ENCODE measurements at regions not wholly inside any gene's neighbourhood (a gene's known extent, or its start where the extent isn't known, plus 50 kb on each side); places are given as distances from the start of the nearest gene placed in this dataset.

DNA sequence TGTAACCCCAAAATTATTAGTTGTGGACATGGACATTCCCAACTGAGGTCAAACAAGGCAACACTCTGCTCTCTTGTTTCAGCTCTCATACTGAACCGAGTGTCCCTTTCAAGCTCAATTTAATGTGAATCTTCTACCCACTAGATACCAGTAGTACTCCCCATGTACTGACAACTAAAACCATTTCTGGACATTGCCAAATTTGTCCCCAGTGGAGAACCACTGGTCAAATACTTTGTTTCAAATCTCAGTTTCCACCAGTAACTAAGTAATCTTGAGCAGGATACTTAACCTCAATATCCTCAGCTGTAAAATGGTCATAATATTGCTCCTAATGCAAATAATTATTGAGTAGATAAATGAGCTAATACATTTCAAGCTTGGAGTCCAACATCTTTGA is 566.0 kb downstream of the ZIC1 start:
- no peaks in the 10 kb centered on the region for H3K27me3 ChIP-seq (ENCODE audit: control insufficient read depth, insufficient read depth, low read length)
- H3K27ac ChIP-seq (ENCODE audit: low read length): no peak overlapping the region
- H3K4me1 ChIP-seq (ENCODE audit: control insufficient read depth, insufficient read depth, low read length): no peaks in the 10 kb centered on the region
- no peak overlapping the region for H3K4me3 ChIP-seq (ENCODE audit: low read length)
- H3K36me3 ChIP-seq (ENCODE audit: control insufficient read depth, insufficient read depth, low read length): no peaks in the 10 kb centered on the region
- no peak for DNase-seq
- H3K9me3 ChIP-seq (replicated peaks; ENCODE audit: control insufficient read depth, low read depth, low read length): no peaks in the 10 kb centered on the region
- WGBS (ENCODE audit: insufficient coverage): 100% methylated on average over 1 of the region's 1 CpG

DNA sequence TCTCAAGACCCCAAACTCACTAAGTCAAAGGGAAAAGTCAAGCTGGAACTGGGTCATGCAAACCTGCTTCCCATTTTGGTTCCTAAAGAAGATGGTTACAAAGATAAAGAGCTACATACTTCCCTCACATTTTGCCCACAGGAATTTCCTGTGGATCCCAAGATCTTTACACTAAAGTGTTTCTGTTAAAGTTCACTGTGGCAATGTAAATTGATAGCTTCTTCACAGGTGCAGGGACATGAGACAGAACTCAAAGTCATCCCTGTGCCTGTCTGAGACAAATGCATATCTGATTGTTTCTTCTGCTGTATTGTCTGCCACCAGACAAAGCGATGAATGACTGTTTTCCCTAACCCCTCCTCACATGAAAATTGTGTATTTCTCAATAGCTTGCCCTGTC is 567.8 kb downstream of the ZIC1 start:
- H3K4me3 ChIP-seq (ENCODE audit: low read length): no peak overlapping the region
- no peak overlapping the region for H3K27ac ChIP-seq (ENCODE audit: low read length)
- H3K9me3 ChIP-seq (replicated peaks; ENCODE audit: control insufficient read depth, low read depth, low read length): no peaks in the 10 kb centered on the region
- no CpG with 5 or more reads among the region's 1 CpG for WGBS (ENCODE audit: insufficient coverage)
- DNase-seq: no peak
- no peaks in the 10 kb centered on the region for H3K4me1 ChIP-seq (ENCODE audit: control insufficient read depth, insufficient read depth, low read length)
- H3K36me3 ChIP-seq (ENCODE audit: control insufficient read depth, insufficient read depth, low read length): no peaks in the 10 kb centered on the region
- no peaks in the 10 kb centered on the region for H3K27me3 ChIP-seq (ENCODE audit: control insufficient read depth, insufficient read depth, low read length)

DNA sequence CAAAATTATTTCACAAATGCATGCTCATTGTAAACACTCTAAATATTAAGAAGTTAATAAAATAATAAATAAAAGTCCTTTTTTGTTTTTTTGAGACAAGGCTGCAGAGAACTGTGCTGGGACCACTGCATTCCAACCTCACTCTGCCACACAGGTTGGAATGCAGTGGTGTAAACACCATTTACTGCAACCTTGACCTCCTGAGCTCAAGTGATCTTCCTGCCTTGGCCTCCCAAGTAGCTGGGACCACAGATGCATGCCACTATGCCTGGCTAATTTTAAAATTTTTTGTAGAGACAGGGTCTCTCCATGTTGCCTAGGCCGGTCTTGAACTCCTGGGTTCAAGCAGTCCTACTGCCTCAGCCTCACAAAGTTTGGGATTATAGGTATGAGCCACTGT is 578.4 kb downstream of the ZIC1 start:
- Histone ChIP-seq H3K36me3 (ENCODE audit: control insufficient read depth, insufficient read depth, low read length) (no peaks in the 10 kb centered on the region), H3K4me3 (ENCODE audit: low read length) (no peak overlapping the region), H3K9me3 (replicated peaks; ENCODE audit: control insufficient read depth, low read depth, low read length) (no peaks in the 10 kb centered on the region), H3K4me1 (ENCODE audit: control insufficient read depth, insufficient read depth, low read length) (no peaks in the 10 kb centered on the region), H3K27me3 (ENCODE audit: control insufficient read depth, insufficient read depth, low read length) (no peaks in the 10 kb centered on the region), H3K27ac (ENCODE audit: low read length) (no peak overlapping the region)
- no CpG with 5 or more reads among the region's 1 CpG for WGBS (ENCODE audit: insufficient coverage)
- DNase-seq: no peak

DNA sequence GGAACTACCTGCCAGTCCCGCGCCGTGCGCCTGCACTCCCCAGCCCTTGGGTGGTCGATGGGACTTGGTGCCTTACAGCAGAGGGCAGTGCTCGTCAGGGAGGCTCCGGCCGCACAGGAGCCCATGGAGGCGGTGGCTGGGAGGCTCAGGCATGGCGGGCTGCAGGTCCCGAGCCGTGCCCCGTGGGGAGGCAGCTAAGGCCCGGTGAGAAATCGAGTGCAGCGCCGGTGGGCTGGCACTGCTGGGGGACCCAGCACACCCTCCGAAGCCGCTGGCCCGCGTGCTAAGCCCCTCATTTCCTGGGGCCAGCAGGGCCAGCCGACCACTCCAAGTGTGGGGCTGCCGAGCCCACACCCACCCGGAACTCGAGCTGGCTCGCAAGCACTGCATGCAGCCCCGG is 580.2 kb downstream of the ZIC1 start:
- no peak for DNase-seq

DNA sequence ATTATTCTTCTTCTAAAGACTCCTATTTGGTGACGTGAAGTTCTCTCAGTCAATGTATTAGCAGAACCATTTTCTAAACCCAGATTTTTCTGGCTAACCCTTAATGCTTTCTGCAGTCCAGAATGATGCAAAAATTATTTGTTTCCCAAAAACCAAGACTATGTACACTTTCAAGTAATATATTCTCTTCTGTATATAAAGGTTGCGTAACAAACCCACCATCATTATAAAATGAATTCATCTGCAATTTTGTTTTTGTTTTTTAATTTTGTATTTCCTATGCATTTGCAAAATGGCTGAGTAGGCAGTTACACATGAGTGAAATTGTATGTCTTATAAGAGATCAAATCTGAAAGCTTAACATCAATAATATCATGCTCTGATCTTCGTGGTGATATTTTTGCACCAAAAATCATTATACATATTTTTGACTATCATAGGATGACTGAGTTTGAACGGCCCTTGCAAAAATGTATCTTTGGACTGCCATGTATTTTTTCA is 593.6 kb downstream of the ZIC1 start:
- WGBS (ENCODE audit: insufficient coverage): no CpG with 5 or more reads among the region's 4 CpGs

More for the DNA sequence above, 580.2 kb downstream of the ZIC1 start:
- Histone ChIP-seq H3K9me3 (replicated peaks; ENCODE audit: control insufficient read depth, low read depth, low read length) (no peaks in the 10 kb centered on the region), H3K4me3 (ENCODE audit: low read length) (no peak overlapping the region), H3K27me3 (ENCODE audit: control insufficient read depth, insufficient read depth, low read length) (no peaks in the 10 kb centered on the region), H3K4me1 (ENCODE audit: control insufficient read depth, insufficient read depth, low read length) (no peaks in the 10 kb centered on the region), H3K36me3 (ENCODE audit: control insufficient read depth, insufficient read depth, low read length) (no peaks in the 10 kb centered on the region), H3K27ac (ENCODE audit: low read length) (no peak overlapping the region)
- 94% methylated on average over 27 of the region's 27 CpGs for WGBS (ENCODE audit: insufficient coverage)

DNA sequence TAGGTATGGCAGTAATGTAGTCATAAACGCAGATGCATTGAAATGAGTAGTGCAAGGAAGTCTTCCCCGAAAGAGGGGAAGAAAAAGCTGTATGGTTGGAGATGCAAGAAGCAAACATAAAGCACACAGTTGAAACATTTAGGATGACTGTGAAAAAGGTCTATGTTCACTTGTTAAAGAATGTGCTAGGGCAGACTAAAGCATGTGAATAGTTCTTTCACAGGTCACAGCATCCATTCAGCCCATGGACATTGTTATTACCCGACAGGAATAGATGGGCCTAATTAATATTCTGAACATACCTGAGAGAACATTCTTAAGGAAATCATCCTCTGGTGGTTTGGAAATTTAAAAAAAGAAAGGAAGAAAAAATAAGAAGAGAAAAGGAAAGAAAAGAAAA is 595.2 kb downstream of the ZIC1 start:
- no peak overlapping the region for H3K27ac ChIP-seq (ENCODE audit: low read length)
- WGBS (ENCODE audit: insufficient coverage): 85% methylated on average over 2 of the region's 3 CpGs
- no peak overlapping the region for H3K4me3 ChIP-seq (ENCODE audit: low read length)
- H3K9me3 ChIP-seq (replicated peaks; ENCODE audit: control insufficient read depth, low read depth, low read length): no peaks in the 10 kb centered on the region
- H3K4me1 ChIP-seq (ENCODE audit: control insufficient read depth, insufficient read depth, low read length): no peaks in the 10 kb centered on the region
- no peaks in the 10 kb centered on the region for H3K27me3 ChIP-seq (ENCODE audit: control insufficient read depth, insufficient read depth, low read length)
- H3K36me3 ChIP-seq (ENCODE audit: control insufficient read depth, insufficient read depth, low read length): no peaks in the 10 kb centered on the region
- DNase-seq: no peak

More for the DNA sequence above, 593.6 kb downstream of the ZIC1 start:
- no peaks in the 10 kb centered on the region for H3K9me3 ChIP-seq (replicated peaks; ENCODE audit: control insufficient read depth, low read depth, low read length)
- DNase-seq: no peak
- no peaks in the 10 kb centered on the region for H3K36me3 ChIP-seq (ENCODE audit: control insufficient read depth, insufficient read depth, low read length)
- no peaks in the 10 kb centered on the region for H3K27me3 ChIP-seq (ENCODE audit: control insufficient read depth, insufficient read depth, low read length)
- no peak overlapping the region for H3K27ac ChIP-seq (ENCODE audit: low read length)
- no peaks in the 10 kb centered on the region for H3K4me1 ChIP-seq (ENCODE audit: control insufficient read depth, insufficient read depth, low read length)
- H3K4me3 ChIP-seq (ENCODE audit: low read length): no peak overlapping the region

GRCh38 chr3:148005456-148005855 is 596.3 kb downstream of the ZIC1 start:
- Histone ChIP-seq H3K27ac (ENCODE audit: low read length) (no peak overlapping the region), H3K4me1 (ENCODE audit: control insufficient read depth, insufficient read depth, low read length) (no peaks in the 10 kb centered on the region), H3K9me3 (replicated peaks; ENCODE audit: control insufficient read depth, low read depth, low read length) (no peaks in the 10 kb centered on the region), H3K4me3 (ENCODE audit: low read length) (no peak overlapping the region), H3K27me3 (ENCODE audit: control insufficient read depth, insufficient read depth, low read length) (no peaks in the 10 kb centered on the region), H3K36me3 (ENCODE audit: control insufficient read depth, insufficient read depth, low read length) (no peaks in the 10 kb centered on the region)
- DNase-seq: no peak
- WGBS (ENCODE audit: insufficient coverage): no CpG with 5 or more reads among the region's 2 CpGs

DNA sequence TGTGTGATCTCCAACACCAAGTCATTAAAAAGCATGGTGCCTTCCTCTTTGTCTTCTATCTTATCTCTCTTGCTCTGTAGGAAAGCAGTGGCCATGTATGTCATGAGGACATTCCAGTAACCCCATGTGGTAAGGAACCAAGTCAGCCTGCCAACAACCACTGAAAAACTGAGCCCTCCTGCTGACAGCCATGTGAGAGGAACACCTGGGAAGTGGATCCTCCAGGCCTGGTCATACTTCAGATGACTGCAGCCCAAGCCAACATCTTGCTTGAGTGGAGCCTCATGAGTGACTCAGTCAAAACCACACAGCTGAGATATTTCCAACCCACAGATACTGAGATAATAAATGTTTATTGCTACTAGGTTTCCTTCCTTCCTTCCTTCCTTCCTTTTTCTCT is 597.3 kb downstream of the ZIC1 start:
- no peaks in the 10 kb centered on the region for H3K27me3 ChIP-seq (ENCODE audit: control insufficient read depth, insufficient read depth, low read length)
- no peaks in the 10 kb centered on the region for H3K36me3 ChIP-seq (ENCODE audit: control insufficient read depth, insufficient read depth, low read length)
- H3K9me3 ChIP-seq (replicated peaks; ENCODE audit: control insufficient read depth, low read depth, low read length): no peaks in the 10 kb centered on the region
- DNase-seq: no peak
- H3K4me3 ChIP-seq (ENCODE audit: low read length): no peak overlapping the region
- H3K27ac ChIP-seq (ENCODE audit: low read length): no peak overlapping the region
- H3K4me1 ChIP-seq (ENCODE audit: control insufficient read depth, insufficient read depth, low read length): no peaks in the 10 kb centered on the region

- DNase-seq: peak; percentile 2
- H3K4me3 ChIP-seq (ENCODE audit: low read length): no peak overlapping the region
Measured at GRCh38 chr3:148008591-148008990, 599.4 kb downstream of the ZIC1 start.

DNA sequence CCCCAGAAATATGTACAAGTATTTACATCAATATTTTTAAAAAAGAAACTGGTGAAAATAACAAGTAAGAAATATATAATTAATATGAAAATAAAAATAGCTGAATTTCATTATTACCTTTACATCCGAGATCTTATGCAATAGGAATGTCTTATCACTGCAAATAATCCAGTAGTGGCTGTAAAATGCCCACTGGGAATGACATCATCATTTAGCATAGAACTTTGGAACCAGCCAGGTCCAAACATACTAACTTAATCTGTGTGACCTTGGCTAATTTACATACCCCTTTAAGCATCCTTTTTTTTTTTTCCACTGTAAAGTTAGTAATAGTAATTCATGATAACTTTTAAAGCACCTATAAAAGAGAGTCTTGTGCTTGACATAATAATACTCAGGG is 611.7 kb downstream of the ZIC1 start:
- Histone ChIP-seq H3K36me3 (ENCODE audit: control insufficient read depth, insufficient read depth, low read length) (no peaks in the 10 kb centered on the region), H3K9me3 (replicated peaks; ENCODE audit: control insufficient read depth, low read depth, low read length) (no peaks in the 10 kb centered on the region), H3K27ac (ENCODE audit: low read length) (no peak overlapping the region), H3K27me3 (ENCODE audit: control insufficient read depth, insufficient read depth, low read length) (no peaks in the 10 kb centered on the region), H3K4me1 (ENCODE audit: control insufficient read depth, insufficient read depth, low read length) (no peaks in the 10 kb centered on the region), H3K4me3 (ENCODE audit: low read length) (no peak overlapping the region)
- WGBS (ENCODE audit: insufficient coverage): no CpG with 5 or more reads among the region's 1 CpG
- DNase-seq: no peak

More at GRCh38 chr3:148008591-148008990, 599.4 kb downstream of the ZIC1 start:
- WGBS (ENCODE audit: insufficient coverage): no CpG with 5 or more reads among the region's 1 CpG
- H3K27ac ChIP-seq (ENCODE audit: low read length): no peak overlapping the region
- H3K27me3 ChIP-seq (ENCODE audit: control insufficient read depth, insufficient read depth, low read length): no peaks in the 10 kb centered on the region
- H3K9me3 ChIP-seq (replicated peaks; ENCODE audit: control insufficient read depth, low read depth, low read length): no peaks in the 10 kb centered on the region
- H3K4me1 ChIP-seq (ENCODE audit: control insufficient read depth, insufficient read depth, low read length): no peaks in the 10 kb centered on the region
- no peaks in the 10 kb centered on the region for H3K36me3 ChIP-seq (ENCODE audit: control insufficient read depth, insufficient read depth, low read length)

GRCh38 chr3:148021381-148021780 is 612.2 kb downstream of the ZIC1 start:
- WGBS (ENCODE audit: insufficient coverage): 100% methylated on average over 3 of the region's 6 CpGs
- H3K4me3 ChIP-seq (ENCODE audit: low read length): no peak overlapping the region

More at GRCh38 chr3:148021381-148021780, 612.2 kb downstream of the ZIC1 start:
- H3K36me3 ChIP-seq (ENCODE audit: control insufficient read depth, insufficient read depth, low read length): no peaks in the 10 kb centered on the region
- peaks cover 2% of the 10 kb centered on the region for H3K4me1 ChIP-seq (ENCODE audit: control insufficient read depth, insufficient read depth, low read length)
- DNase-seq: no peak
- H3K27me3 ChIP-seq (ENCODE audit: control insufficient read depth, insufficient read depth, low read length): no peaks in the 10 kb centered on the region
- no peaks in the 10 kb centered on the region for H3K9me3 ChIP-seq (replicated peaks; ENCODE audit: control insufficient read depth, low read depth, low read length)
- H3K27ac ChIP-seq (ENCODE audit: low read length): no peak overlapping the region
